GM10248 (cell line): ENCODE measurements at regions not wholly inside any gene's neighbourhood (a gene's known extent, or its start where the extent isn't known, plus 50 kb on each side); places are given as distances from the start of the nearest gene placed in this dataset.

Experiments
- CTCF ChIA-PET: fragments of 300-600 bp; sonication (Branson Sonifier 250); formaldehyde crosslinking; extraction: SDS; loops from one replicate; lab custom pipeline; 2021; ENCODE audit warnings: antibody characterized with exemption; lab: Yijun Ruan, JAX
- POLR2A ChIA-PET: fragments of 350-650 bp; sonication (Branson Sonifier 250); formaldehyde crosslinking; extraction: SDS; loops from one replicate; lab custom pipeline; 2020; ENCODE audit warnings: antibody characterized with exemption; lab: Yijun Ruan, JAX
- DNase-seq: peaks from one replicate; pipeline ENCODE4 v3.0.0; 2012; ENCODE audit errors: extremely low spot score
- TF ChIP-seq, protein P1 (sequence below): IDR thresholded peaks from 2 replicates; pipeline ENCODE4 v1.5.1; 2012; ENCODE audit warnings: mild to moderate bottlenecking, low read depth; ENCODE audit errors: extremely low read depth, missing control alignments, control extremely low read depth

DNA sequence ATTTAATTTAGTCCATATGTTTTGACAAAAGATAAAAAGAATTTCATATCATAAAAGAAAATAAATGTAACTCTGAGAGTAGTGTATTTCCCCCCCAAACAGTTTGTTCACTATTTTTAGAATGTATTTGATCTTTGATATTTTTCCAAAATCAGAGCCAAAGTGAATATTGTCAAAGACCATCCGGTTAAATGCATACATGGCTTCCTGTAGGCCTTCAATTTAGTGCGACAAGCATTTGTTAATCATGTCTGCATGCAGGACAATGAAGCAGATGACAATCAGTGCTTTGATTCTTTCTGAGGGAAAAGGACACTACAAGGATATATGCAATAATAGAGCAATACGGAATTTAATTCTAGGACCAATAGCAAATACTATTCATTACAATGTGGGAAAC lies 79.8 kb downstream of the ACTBL2 start:
- TF ChIP-seq, protein P1, sequence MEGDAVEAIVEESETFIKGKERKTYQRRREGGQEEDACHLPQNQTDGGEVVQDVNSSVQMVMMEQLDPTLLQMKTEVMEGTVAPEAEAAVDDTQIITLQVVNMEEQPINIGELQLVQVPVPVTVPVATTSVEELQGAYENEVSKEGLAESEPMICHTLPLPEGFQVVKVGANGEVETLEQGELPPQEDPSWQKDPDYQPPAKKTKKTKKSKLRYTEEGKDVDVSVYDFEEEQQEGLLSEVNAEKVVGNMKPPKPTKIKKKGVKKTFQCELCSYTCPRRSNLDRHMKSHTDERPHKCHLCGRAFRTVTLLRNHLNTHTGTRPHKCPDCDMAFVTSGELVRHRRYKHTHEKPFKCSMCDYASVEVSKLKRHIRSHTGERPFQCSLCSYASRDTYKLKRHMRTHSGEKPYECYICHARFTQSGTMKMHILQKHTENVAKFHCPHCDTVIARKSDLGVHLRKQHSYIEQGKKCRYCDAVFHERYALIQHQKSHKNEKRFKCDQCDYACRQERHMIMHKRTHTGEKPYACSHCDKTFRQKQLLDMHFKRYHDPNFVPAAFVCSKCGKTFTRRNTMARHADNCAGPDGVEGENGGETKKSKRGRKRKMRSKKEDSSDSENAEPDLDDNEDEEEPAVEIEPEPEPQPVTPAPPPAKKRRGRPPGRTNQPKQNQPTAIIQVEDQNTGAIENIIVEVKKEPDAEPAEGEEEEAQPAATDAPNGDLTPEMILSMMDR: no peak
- ChIA-PET POLR2A (no interaction called here), CTCF (interaction anchor here (1.5 kb wide), 1 partner anchor 11 kb away, joined by 5 read pairs; no protein-coding TSS in a partner anchor)
- no peak for DNase-seq

DNA sequence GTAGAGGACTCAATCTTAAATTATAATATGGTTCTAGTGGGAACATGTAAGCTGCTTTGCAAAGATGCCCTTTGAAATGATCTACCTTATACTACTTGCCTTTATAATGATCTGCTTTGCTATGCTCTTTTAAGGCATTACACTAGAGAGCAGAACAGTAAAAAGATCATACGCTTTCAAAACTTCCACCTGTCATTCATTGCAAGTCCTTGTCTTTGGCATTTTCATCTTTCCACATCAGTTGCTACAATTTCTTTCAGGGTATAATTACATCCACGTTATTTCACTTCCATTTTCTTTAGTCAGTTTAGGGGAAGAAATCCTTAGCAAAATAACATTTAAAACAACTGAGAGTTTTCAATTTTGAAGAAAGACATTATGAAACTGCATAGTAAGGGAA lies 80.3 kb downstream of the ACTBL2 start:
- DNase-seq: no peak
- TF ChIP-seq, protein P1: no peak
- ChIA-PET CTCF (interaction anchor here (1.5 kb wide), 1 partner anchor 11 kb away, joined by 5 read pairs; no protein-coding TSS in a partner anchor), POLR2A (no interaction called here)

DNA sequence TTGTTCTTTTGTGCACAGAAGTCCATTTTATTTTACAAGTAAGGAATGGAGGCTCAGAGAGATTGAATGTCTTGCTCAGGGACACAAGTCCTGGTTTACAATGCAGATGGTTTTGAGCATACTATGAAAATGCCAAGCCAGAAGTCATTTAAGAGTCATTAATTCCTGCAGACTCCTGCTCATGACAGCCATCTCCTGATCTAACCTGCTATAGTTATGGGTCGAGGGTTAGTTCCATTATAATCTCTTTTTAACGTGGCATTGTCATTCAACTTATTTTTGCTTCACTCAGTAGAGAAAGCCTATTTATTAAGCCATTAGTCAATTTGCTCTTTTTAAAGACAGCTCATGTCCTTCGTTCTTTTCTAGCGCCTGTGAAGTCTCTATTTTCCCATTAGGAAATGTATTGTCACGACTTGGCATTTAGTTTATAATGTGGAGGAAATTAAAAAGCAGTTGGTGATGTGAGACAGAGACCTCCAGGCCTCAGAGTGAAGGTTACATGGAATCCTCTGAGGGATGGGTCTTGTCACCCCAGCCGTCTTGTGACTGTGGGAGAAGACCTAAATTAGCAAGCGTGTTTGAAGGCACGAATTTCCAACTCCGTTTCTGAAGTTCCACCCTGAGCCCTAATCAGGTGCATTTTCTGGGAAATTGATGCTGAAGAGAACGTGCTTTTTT lies 84.1 kb downstream of the ACTBL2 start:
- TF ChIP-seq, protein P1: no peak
- CTCF ChIA-PET: interaction anchor here (1.2 kb wide), 1 partner anchor 13 kb away, joined by 3 read pairs; no protein-coding TSS in a partner anchor
- POLR2A ChIA-PET: no interaction called here
- no peak for DNase-seq

DNA sequence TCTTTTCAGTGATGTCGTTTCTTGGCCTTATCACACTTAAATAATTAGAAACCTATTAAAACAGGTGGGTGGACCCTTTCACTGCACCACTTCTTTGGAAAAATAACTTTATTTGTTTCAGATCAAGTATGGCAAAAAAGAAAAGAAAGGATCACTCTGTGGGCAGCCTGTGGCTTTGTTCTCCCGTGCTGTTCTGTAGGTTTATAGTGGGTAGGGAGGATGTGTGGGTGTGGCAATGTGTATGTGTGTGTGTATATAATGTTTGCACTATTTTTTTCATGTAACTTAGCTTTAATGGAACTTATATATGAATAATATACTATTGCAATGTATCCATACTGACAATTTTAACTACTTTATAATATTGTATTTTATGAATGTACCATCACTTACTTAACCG lies 85.9 kb downstream of the ACTBL2 start:
- TF ChIP-seq, protein P1: no peak
- ChIA-PET CTCF (no interaction called here), POLR2A (no interaction called here)
- DNase-seq: no peak

DNA sequence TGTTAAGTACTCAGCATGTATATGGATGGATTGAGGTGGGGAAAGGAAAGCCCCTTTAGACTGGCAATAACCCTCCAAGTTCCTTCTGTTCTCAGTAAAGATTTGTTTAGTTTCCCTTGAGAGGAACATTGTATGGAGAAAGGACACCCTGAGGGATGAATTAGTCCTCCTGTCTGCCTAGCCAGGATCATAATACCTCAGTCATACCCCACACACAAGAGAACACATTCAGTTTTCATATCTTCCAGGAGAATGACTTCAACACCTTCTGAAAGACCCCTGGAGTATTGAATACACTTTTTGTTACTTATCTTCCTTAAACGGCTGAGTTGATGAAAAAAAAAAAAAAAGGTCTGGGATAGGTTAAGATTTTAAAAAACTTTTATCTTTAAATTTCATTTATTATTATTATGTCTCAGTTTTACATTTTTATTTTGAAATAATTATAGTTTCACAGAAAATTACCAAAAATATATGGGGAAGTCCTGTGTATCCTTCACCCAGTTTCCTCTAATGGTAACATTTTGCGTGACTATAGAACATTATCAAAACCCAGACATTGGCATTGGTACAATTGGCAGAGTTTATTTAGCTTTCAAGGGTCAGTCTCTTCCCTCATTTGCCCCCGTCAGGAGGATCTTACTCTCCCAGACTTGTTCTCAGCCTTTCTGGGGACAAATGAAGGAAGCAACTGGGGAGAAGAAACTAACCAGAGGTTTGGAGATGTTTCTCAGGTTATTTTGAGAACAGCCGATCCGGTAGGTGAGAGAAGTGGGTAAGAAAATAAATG lies 88.0 kb downstream of the ACTBL2 start:
- DNase-seq: no peak
- ChIA-PET CTCF (no interaction called here), POLR2A (no interaction called here)
- TF ChIP-seq, protein P1: no peak

DNA sequence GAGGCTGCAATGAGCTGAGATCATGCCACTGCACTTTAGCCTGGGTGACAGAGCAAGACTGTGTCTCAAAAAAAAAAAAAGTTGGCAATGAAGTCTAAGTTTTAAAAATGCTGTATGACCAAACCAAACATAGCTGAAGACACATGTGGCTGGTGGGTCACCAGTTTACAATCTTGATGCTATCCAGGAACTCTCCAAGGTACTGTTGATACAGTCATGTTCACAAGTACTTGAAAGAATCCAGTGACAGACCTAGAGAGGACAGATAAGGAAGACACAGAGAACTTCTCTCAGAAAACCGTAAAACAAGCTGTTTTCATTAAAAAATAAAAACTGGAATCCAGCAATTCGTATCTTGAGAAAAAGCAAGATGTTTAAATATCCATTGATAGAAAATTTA lies 95.7 kb downstream of the ACTBL2 start:
- no peak for DNase-seq
- TF ChIP-seq, protein P1: no peak
- ChIA-PET POLR2A (no interaction called here), CTCF (no interaction called here)
